ENCODE measurements at regions not wholly inside any gene's neighbourhood (a gene's known extent, or its start where the extent isn't known, plus 50 kb on each side); places are given as distances from the start of the nearest gene placed in this dataset.

- Histone ChIP-seq H3K27me3 (ENCODE audit: control insufficient read depth in 2 of 2, insufficient read depth in 2 of 2, low read length in 2 of 2) (no peaks in the 10 kb centered on the region), H3K9me3 (ENCODE audit: control insufficient read depth in 2 of 2, low read length in 2 of 2) (no peaks in the 10 kb centered on the region), H3K27ac (ENCODE audit: low read depth in 2 of 2, low read length in 2 of 2) (no peak overlapping the region), H3K36me3 (ENCODE audit: control insufficient read depth in 2 of 2, insufficient read depth in 2 of 2, low read length in 2 of 2) (no peaks in the 10 kb centered on the region), H3K4me1 (ENCODE audit: control insufficient read depth in 2 of 2, insufficient read depth in 2 of 2, low read length in 2 of 2) (peaks cover 0 to 2% of the 10 kb centered on the region in 2 donors), H3K9ac (ENCODE audit: low read depth in 1 of 2, low read length in 2 of 2) (no peak overlapping the region), H3K4me3 (ENCODE audit: low read length in 2 of 2) (no peak overlapping the region)
These were observed 368.4 kb upstream of the IL12A start for GRCh38 chr3:159620281-159620680.

GRCh38 chr3:159620873-159621272 lies 367.8 kb upstream of the IL12A start:
- no peaks in the 10 kb centered on the region for H3K36me3 ChIP-seq (ENCODE audit: control insufficient read depth in 2 of 2, insufficient read depth in 2 of 2, low read length in 2 of 2)
- H3K9me3 ChIP-seq (ENCODE audit: control insufficient read depth in 2 of 2, low read length in 2 of 2) = no peaks in the 10 kb centered on the region
- no peak overlapping the region for H3K9ac ChIP-seq (ENCODE audit: low read depth in 1 of 2, low read length in 2 of 2)
- H3K27ac ChIP-seq (ENCODE audit: low read depth in 2 of 2, low read length in 2 of 2) = no peak overlapping the region
- no peaks in the 10 kb centered on the region for H3K27me3 ChIP-seq (ENCODE audit: control insufficient read depth in 2 of 2, insufficient read depth in 2 of 2, low read length in 2 of 2)
- H3K4me1 ChIP-seq (ENCODE audit: control insufficient read depth in 2 of 2, insufficient read depth in 2 of 2, low read length in 2 of 2) = peaks cover 0 to 2% of the 10 kb centered on the region in 2 donors
- H3K4me3 ChIP-seq (ENCODE audit: low read length in 2 of 2) = no peak overlapping the region

GRCh38 chr3:159624616-159625015 lies 364.0 kb upstream of the IL12A start:
- H3K4me1 ChIP-seq (ENCODE audit: control insufficient read depth in 2 of 2, insufficient read depth in 2 of 2, low read length in 2 of 2) = peaks cover 0 to 15% of the 10 kb centered on the region in 2 donors
- H3K9me3 ChIP-seq (ENCODE audit: control insufficient read depth in 2 of 2, low read length in 2 of 2) = no peaks in the 10 kb centered on the region
- no peaks in the 10 kb centered on the region for H3K36me3 ChIP-seq (ENCODE audit: control insufficient read depth in 2 of 2, insufficient read depth in 2 of 2, low read length in 2 of 2)

GRCh38 chr3:159625594-159625993 lies 363.0 kb upstream of the IL12A start:
- H3K9me3 ChIP-seq (ENCODE audit: control insufficient read depth in 2 of 2, low read length in 2 of 2) = no peaks in the 10 kb centered on the region
- H3K27ac ChIP-seq (ENCODE audit: low read depth in 2 of 2, low read length in 2 of 2) = no peak overlapping the region
- H3K36me3 ChIP-seq (ENCODE audit: control insufficient read depth in 2 of 2, insufficient read depth in 2 of 2, low read length in 2 of 2) = no peaks in the 10 kb centered on the region
- no peak overlapping the region for H3K9ac ChIP-seq (ENCODE audit: low read depth in 1 of 2, low read length in 2 of 2)
- no peak overlapping the region for H3K4me3 ChIP-seq (ENCODE audit: low read length in 2 of 2)
- H3K4me1 ChIP-seq (ENCODE audit: control insufficient read depth in 2 of 2, insufficient read depth in 2 of 2, low read length in 2 of 2) = peaks cover 0 to 15% of the 10 kb centered on the region in 2 donors
- no peaks in the 10 kb centered on the region for H3K27me3 ChIP-seq (ENCODE audit: control insufficient read depth in 2 of 2, insufficient read depth in 2 of 2, low read length in 2 of 2)

More at GRCh38 chr3:159624616-159625015, 364.0 kb upstream of the IL12A start:
- no peak overlapping the region for H3K27ac ChIP-seq (ENCODE audit: low read depth in 2 of 2, low read length in 2 of 2)
- no peaks in the 10 kb centered on the region for H3K27me3 ChIP-seq (ENCODE audit: control insufficient read depth in 2 of 2, insufficient read depth in 2 of 2, low read length in 2 of 2)
- no peak overlapping the region for H3K4me3 ChIP-seq (ENCODE audit: low read length in 2 of 2)
- no peak overlapping the region for H3K9ac ChIP-seq (ENCODE audit: low read depth in 1 of 2, low read length in 2 of 2)

GRCh38 chr3:159626598-159626997 lies 362.0 kb upstream of the IL12A start:
- Histone ChIP-seq H3K9ac (ENCODE audit: low read depth in 1 of 2, low read length in 2 of 2) (no peak overlapping the region), H3K27ac (ENCODE audit: low read depth in 2 of 2, low read length in 2 of 2) (no peak overlapping the region), H3K4me1 (ENCODE audit: control insufficient read depth in 2 of 2, insufficient read depth in 2 of 2, low read length in 2 of 2) (peaks cover 0 to 15% of the 10 kb centered on the region in 2 donors), H3K36me3 (ENCODE audit: control insufficient read depth in 2 of 2, insufficient read depth in 2 of 2, low read length in 2 of 2) (no peaks in the 10 kb centered on the region), H3K27me3 (ENCODE audit: control insufficient read depth in 2 of 2, insufficient read depth in 2 of 2, low read length in 2 of 2) (no peaks in the 10 kb centered on the region), H3K9me3 (ENCODE audit: control insufficient read depth in 2 of 2, low read length in 2 of 2) (no peaks in the 10 kb centered on the region), H3K4me3 (ENCODE audit: low read length in 2 of 2) (no peak overlapping the region)

- H3K9ac ChIP-seq (ENCODE audit: low read depth in 1 of 2, low read length in 2 of 2) = no peak overlapping the region
- no peaks in the 10 kb centered on the region for H3K27me3 ChIP-seq (ENCODE audit: control insufficient read depth in 2 of 2, insufficient read depth in 2 of 2, low read length in 2 of 2)
- H3K4me3 ChIP-seq (ENCODE audit: low read length in 2 of 2) = no peak overlapping the region
- no peaks in the 10 kb centered on the region for H3K9me3 ChIP-seq (ENCODE audit: control insufficient read depth in 2 of 2, low read length in 2 of 2)
- no peaks in the 10 kb centered on the region for H3K36me3 ChIP-seq (ENCODE audit: control insufficient read depth in 2 of 2, insufficient read depth in 2 of 2, low read length in 2 of 2)
- peaks cover 0 to 15% of the 10 kb centered on the region in 2 donors for H3K4me1 ChIP-seq (ENCODE audit: control insufficient read depth in 2 of 2, insufficient read depth in 2 of 2, low read length in 2 of 2)
- H3K27ac ChIP-seq (ENCODE audit: low read depth in 2 of 2, low read length in 2 of 2) = peak overlapping the region in 1 of 2 donors; percentile 61
These were observed 361.4 kb upstream of the IL12A start for GRCh38 chr3:159627229-159627628.

- no peaks in the 10 kb centered on the region for H3K36me3 ChIP-seq (ENCODE audit: control insufficient read depth in 2 of 2, insufficient read depth in 2 of 2, low read length in 2 of 2)
- H3K27ac ChIP-seq (ENCODE audit: low read depth in 2 of 2, low read length in 2 of 2) = peak overlapping the region in 1 of 2 donors; percentile 61
- peaks cover 0 to 16% of the 10 kb centered on the region in 2 donors for H3K4me1 ChIP-seq (ENCODE audit: control insufficient read depth in 2 of 2, insufficient read depth in 2 of 2, low read length in 2 of 2)
- H3K27me3 ChIP-seq (ENCODE audit: control insufficient read depth in 2 of 2, insufficient read depth in 2 of 2, low read length in 2 of 2) = no peaks in the 10 kb centered on the region
- no peaks in the 10 kb centered on the region for H3K9me3 ChIP-seq (ENCODE audit: control insufficient read depth in 2 of 2, low read length in 2 of 2)
- H3K4me3 ChIP-seq (ENCODE audit: low read length in 2 of 2) = no peak overlapping the region
- H3K9ac ChIP-seq (ENCODE audit: low read depth in 1 of 2, low read length in 2 of 2) = no peak overlapping the region
These were observed 361.0 kb upstream of the IL12A start for GRCh38 chr3:159627634-159628033.

GRCh38 chr3:159629329-159630084 lies 359.1 kb upstream of the IL12A start:
- Histone ChIP-seq H3K4me3 (ENCODE audit: low read length in 2 of 2) (no peak overlapping the region), H3K27ac (ENCODE audit: low read depth in 2 of 2, low read length in 2 of 2) (no peak overlapping the region), H3K27me3 (ENCODE audit: control insufficient read depth in 2 of 2, insufficient read depth in 2 of 2, low read length in 2 of 2) (no peaks in the 10 kb centered on the region), H3K4me1 (ENCODE audit: control insufficient read depth in 2 of 2, insufficient read depth in 2 of 2, low read length in 2 of 2) (peaks cover 0 to 17% of the 10 kb centered on the region in 2 donors), H3K36me3 (ENCODE audit: control insufficient read depth in 2 of 2, insufficient read depth in 2 of 2, low read length in 2 of 2) (no peaks in the 10 kb centered on the region), H3K9ac (ENCODE audit: low read depth in 1 of 2, low read length in 2 of 2) (no peak overlapping the region), H3K9me3 (ENCODE audit: control insufficient read depth in 2 of 2, low read length in 2 of 2) (no peaks in the 10 kb centered on the region)

GRCh38 chr3:159631226-159631625 lies 357.4 kb upstream of the IL12A start:
- Histone ChIP-seq H3K9ac (ENCODE audit: low read depth in 1 of 2, low read length in 2 of 2) (no peak overlapping the region), H3K36me3 (ENCODE audit: control insufficient read depth in 2 of 2, insufficient read depth in 2 of 2, low read length in 2 of 2) (no peaks in the 10 kb centered on the region), H3K9me3 (ENCODE audit: control insufficient read depth in 2 of 2, low read length in 2 of 2) (no peaks in the 10 kb centered on the region), H3K27ac (ENCODE audit: low read depth in 2 of 2, low read length in 2 of 2) (no peak overlapping the region), H3K4me1 (ENCODE audit: control insufficient read depth in 2 of 2, insufficient read depth in 2 of 2, low read length in 2 of 2) (peaks cover 0 to 17% of the 10 kb centered on the region in 2 donors), H3K27me3 (ENCODE audit: control insufficient read depth in 2 of 2, insufficient read depth in 2 of 2, low read length in 2 of 2) (no peaks in the 10 kb centered on the region), H3K4me3 (ENCODE audit: low read length in 2 of 2) (no peak overlapping the region)

- Histone ChIP-seq H3K9ac (ENCODE audit: low read depth in 1 of 2, low read length in 2 of 2) (no peak overlapping the region), H3K4me3 (ENCODE audit: low read length in 2 of 2) (no peak overlapping the region), H3K27ac (ENCODE audit: low read depth in 2 of 2, low read length in 2 of 2) (no peak overlapping the region), H3K27me3 (ENCODE audit: control insufficient read depth in 2 of 2, insufficient read depth in 2 of 2, low read length in 2 of 2) (no peaks in the 10 kb centered on the region), H3K4me1 (ENCODE audit: control insufficient read depth in 2 of 2, insufficient read depth in 2 of 2, low read length in 2 of 2) (peaks cover 0 to 12% of the 10 kb centered on the region in 2 donors), H3K36me3 (ENCODE audit: control insufficient read depth in 2 of 2, insufficient read depth in 2 of 2, low read length in 2 of 2) (no peaks in the 10 kb centered on the region), H3K9me3 (ENCODE audit: control insufficient read depth in 2 of 2, low read length in 2 of 2) (no peaks in the 10 kb centered on the region)
These were observed 356.5 kb upstream of the IL12A start for GRCh38 chr3:159632128-159632527.

Measured in mucosa of rectum (tissue), 2 donors.